ENCODE measurements at regions not wholly inside any gene's neighbourhood (a gene's known extent, or its start where the extent isn't known, plus 50 kb on each side); places are given as distances from the start of the nearest gene placed in this dataset.

- TF ChIP-seq MLLT1 (IDR thresholded peaks at IDR 0.05) (no peak), EP300 (IDR thresholded peaks at IDR 0.05; ENCODE audit: borderline replicate concordance in 1 of 2, control insufficient read depth in 1 of 2, low read depth in 2 of 2, low read length in 2 of 2) (no peak), JUND (IDR thresholded peaks at IDR 0.05; ENCODE audit: low read depth, low read length) (no peak), SRF (IDR thresholded peaks at IDR 0.05; ENCODE audit: low read depth in 2 of 2, low read length in 2 of 2) (no peak)
- TF ChIP-seq, protein P1, sequence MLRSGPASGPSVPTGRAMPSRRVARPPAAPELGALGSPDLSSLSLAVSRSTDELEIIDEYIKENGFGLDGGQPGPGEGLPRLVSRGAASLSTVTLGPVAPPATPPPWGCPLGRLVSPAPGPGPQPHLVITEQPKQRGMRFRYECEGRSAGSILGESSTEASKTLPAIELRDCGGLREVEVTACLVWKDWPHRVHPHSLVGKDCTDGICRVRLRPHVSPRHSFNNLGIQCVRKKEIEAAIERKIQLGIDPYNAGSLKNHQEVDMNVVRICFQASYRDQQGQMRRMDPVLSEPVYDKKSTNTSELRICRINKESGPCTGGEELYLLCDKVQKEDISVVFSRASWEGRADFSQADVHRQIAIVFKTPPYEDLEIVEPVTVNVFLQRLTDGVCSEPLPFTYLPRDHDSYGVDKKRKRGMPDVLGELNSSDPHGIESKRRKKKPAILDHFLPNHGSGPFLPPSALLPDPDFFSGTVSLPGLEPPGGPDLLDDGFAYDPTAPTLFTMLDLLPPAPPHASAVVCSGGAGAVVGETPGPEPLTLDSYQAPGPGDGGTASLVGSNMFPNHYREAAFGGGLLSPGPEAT (IDR thresholded peaks at IDR 0.05; ENCODE audit: low read depth), result no peak
These were observed 864.7 kb downstream of the TRIB2 start (continued) for GRCh38 chr2:13581471-13581870.

DNA sequence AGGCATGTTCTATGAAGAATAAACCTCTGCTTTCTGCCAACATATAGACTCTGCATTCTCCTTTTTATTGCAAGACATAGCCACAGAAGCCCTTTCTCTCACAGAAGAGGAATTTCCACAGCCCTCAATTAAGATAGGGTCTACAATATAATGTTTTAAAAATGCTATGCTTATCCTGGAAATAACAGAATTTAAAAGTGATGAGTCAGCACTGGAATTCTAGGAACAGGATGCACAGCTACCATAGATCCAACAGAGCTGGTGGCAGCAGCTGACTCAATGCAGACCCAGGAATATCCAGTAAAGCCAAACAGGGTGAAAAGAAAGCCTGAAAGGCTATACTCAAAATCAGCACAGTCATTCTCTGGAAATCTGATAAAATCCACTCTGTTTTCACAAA lies 866.9 kb downstream of the TRIB2 start:
- H3K4me1 ChIP-seq (ENCODE audit: control insufficient read depth, insufficient read depth, low read length), result no peaks in the 10 kb centered on the region
- H3K27ac ChIP-seq (ENCODE audit: control insufficient read depth, insufficient read depth), result no peak overlapping the region
- H3K79me2 ChIP-seq (ENCODE audit: control insufficient read depth, insufficient read depth, low read length), result no peaks in the 10 kb centered on the region
- ChIA-PET CTCF (no interaction called here), RAD21 (ENCODE audit: unreplicated experiment) (interaction anchor here (1.1 to 1.7 kb wide), 3 partner anchors 24 to 59 kb away, joined by 4 to 5 read pairs (median 4); no protein-coding TSS in a partner anchor), SMC1A (ENCODE audit: uncharacterized antibody, unreplicated experiment) (interaction anchor here (0.6 to 2.3 kb wide), 5 partner anchors 9 to 59 kb away, joined by 3 to 8 read pairs (median 6); no protein-coding TSS in a partner anchor), POLR2A (interaction anchor here (0.6 kb wide), 1 partner anchor 71 kb away, joined by 3 read pairs; no protein-coding TSS in a partner anchor)
- H3K4me2 ChIP-seq (ENCODE audit: control insufficient read depth, insufficient read depth), result no peak overlapping the region
- H3K36me3 ChIP-seq (ENCODE audit: control insufficient read depth in 2 of 2, insufficient read depth in 2 of 2, low read length in 1 of 2), result no peaks in the 10 kb centered on the region
- H2AFZ ChIP-seq (ENCODE audit: control insufficient read depth, low read depth, low read length), result no peak overlapping the region
- DNase-seq (ENCODE audit: low read depth, low spot score) (no peak), ATAC-seq (no peak), FAIRE-seq (no peak)
- H3K9ac ChIP-seq (ENCODE audit: control insufficient read depth, insufficient read depth, low read length), result no peak overlapping the region
- BruUV-seq (replicated peaks), result no TSS peak
- H3K27me3 ChIP-seq (replicated peaks in 1 of 2; ENCODE audit: control insufficient read depth in 2 of 2, insufficient read depth in 2 of 2, low read length in 1 of 2), result no peaks in the 10 kb centered on the region
- intact Hi-C loops (cut with micrococcal nuclease; ENCODE audit: unreplicated experiment), result no loop called here
- TF ChIP-seq SREBF2 (IDR thresholded peaks at IDR 0.05; ENCODE audit: low read length) (no peak), MYB (IDR thresholded peaks at IDR 0.05; ENCODE audit: borderline replicate concordance, low read depth, low read length) (no peak), ATF7 (IDR thresholded peaks at IDR 0.05; ENCODE audit: low read depth) (no peak), SMAD5 (IDR thresholded peaks at IDR 0.05; ENCODE audit: low read depth) (no peak)
- TF ChIP-seq, protein P1 (IDR thresholded peaks at IDR 0.05; ENCODE audit: low read depth), result no peak
- H3K4me3 ChIP-seq, result no peak overlapping the region
- H3K9me3 ChIP-seq (replicated peaks; ENCODE audit: control insufficient read depth, insufficient read depth, low read length), result no peaks in the 10 kb centered on the region; the same call in 1 of the 3 replicates
- in situ Hi-C loops (cut with MboI), result no loop called here
- H4K20me1 ChIP-seq (ENCODE audit: control insufficient read depth, insufficient read depth), result no peaks in the 10 kb centered on the region
